ENCODE measurements at regions not wholly inside any gene's neighbourhood (a gene's known extent, or its start where the extent isn't known, plus 50 kb on each side); places are given as distances from the start of the nearest gene placed in this dataset.

DNA sequence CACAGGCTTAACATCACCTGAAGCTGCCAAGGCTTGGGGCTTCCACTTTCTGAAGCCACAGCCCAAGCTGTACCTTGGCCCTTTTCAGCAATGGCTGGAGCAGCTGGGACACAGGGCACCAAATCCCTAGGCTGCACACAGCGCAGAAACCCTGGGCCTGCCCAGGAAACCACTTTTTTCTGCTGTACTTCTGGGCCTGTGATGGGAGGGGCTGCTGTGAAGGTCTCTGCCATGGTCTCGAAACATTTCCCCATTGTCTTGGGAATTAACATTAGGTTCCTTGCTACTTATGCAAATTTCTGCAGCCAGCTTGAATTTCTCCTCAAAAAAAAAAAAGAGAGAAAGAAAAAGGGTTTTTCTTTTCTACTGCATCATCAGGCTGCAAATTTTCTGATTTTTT is 219.1 kb downstream of the RPL10L start:
- no peaks in the 10 kb centered on the region for H3K9me3 ChIP-seq (replicated peaks; ENCODE audit: control insufficient read depth, insufficient read depth, low read length)
- H3K4me2 ChIP-seq (ENCODE audit: insufficient read depth, low read length) = no peak overlapping the region
- no peak overlapping the region for H3K4me3 ChIP-seq (replicated peaks in 1 of 3; ENCODE audit: insufficient read depth in 1 of 3, low read depth in 1 of 3, low read length in 3 of 3)
- TF ChIP-seq, protein P1, sequence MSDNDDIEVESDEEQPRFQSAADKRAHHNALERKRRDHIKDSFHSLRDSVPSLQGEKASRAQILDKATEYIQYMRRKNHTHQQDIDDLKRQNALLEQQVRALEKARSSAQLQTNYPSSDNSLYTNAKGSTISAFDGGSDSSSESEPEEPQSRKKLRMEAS (IDR thresholded peaks at IDR 0.05; ENCODE audit: insufficient read depth, insufficient read length) = no peak
- TF ChIP-seq, protein P2, sequence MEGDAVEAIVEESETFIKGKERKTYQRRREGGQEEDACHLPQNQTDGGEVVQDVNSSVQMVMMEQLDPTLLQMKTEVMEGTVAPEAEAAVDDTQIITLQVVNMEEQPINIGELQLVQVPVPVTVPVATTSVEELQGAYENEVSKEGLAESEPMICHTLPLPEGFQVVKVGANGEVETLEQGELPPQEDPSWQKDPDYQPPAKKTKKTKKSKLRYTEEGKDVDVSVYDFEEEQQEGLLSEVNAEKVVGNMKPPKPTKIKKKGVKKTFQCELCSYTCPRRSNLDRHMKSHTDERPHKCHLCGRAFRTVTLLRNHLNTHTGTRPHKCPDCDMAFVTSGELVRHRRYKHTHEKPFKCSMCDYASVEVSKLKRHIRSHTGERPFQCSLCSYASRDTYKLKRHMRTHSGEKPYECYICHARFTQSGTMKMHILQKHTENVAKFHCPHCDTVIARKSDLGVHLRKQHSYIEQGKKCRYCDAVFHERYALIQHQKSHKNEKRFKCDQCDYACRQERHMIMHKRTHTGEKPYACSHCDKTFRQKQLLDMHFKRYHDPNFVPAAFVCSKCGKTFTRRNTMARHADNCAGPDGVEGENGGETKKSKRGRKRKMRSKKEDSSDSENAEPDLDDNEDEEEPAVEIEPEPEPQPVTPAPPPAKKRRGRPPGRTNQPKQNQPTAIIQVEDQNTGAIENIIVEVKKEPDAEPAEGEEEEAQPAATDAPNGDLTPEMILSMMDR (IDR thresholded peaks at IDR 0.05; ENCODE audit: extremely low read depth in 1 of 2, insufficient read depth in 1 of 2, low read depth in 1 of 2, low read length in 2 of 2) = no peak
- TF ChIP-seq JUN (IDR thresholded peaks at IDR 0.05; ENCODE audit: borderline replicate concordance, insufficient read depth, insufficient read length, low read depth) (no peak), POLR2A (IDR thresholded peaks at IDR 0.05; ENCODE audit: low read depth, low read length) (no peak), GATA2 (IDR thresholded peaks at IDR 0.05; ENCODE audit: insufficient read depth, insufficient read length, low read depth, low read length) (no peak), POLR2AphosphoS5 (IDR thresholded peaks at IDR 0.05; ENCODE audit: insufficient read depth, low read depth, low read length) (no peak), EZH2 (IDR thresholded peaks at IDR 0.05; ENCODE audit: borderline replicate concordance, low read depth, low read length, severe bottlenecking) (no peak), FOS (IDR thresholded peaks at IDR 0.05; ENCODE audit: borderline replicate concordance, insufficient read depth, low read length) (no peak), MYC (IDR thresholded peaks at IDR 0.05; ENCODE audit: low read depth, low read length) (no peak)
- no peaks in the 10 kb centered on the region for H3K4me1 ChIP-seq (ENCODE audit: control insufficient read depth, extremely low read depth, insufficient read depth, low read length)
- POLR2A ChIA-PET = no interaction called here
- DNase-seq (ENCODE audit: low read depth, low spot score) (no peak), FAIRE-seq (no peak)
- H3K9ac ChIP-seq (replicated peaks; ENCODE audit: extremely low read depth, insufficient read depth, low read length) = no peak overlapping the region
- H2AFZ ChIP-seq (ENCODE audit: low read depth, low read length) = no peak overlapping the region
- H3K27me3 ChIP-seq (ENCODE audit: control insufficient read depth in 2 of 2, insufficient read depth in 2 of 2, low read length in 2 of 2) = no peaks in the 10 kb centered on the region
- dilution Hi-C loops (cut with MboI; ENCODE audit: extremely low pct_ligation_motif_present, low sequenced_read_pairs) (no loop called here), intact Hi-C loops (cut with micrococcal nuclease) (no loop called here)
- no peaks in the 10 kb centered on the region for H3K79me2 ChIP-seq (ENCODE audit: control insufficient read depth, insufficient read depth, low read length)
- no peaks in the 10 kb centered on the region for H4K20me1 ChIP-seq (replicated peaks; ENCODE audit: control insufficient read depth, extremely low read depth, insufficient read depth, low read length)
- H3K9me1 ChIP-seq (replicated peaks; ENCODE audit: control insufficient read depth, extremely low read depth, insufficient read depth, low read length) = no peaks in the 10 kb centered on the region
- BruUV-seq (replicated peaks) = no TSS peak
- H3K36me3 ChIP-seq (ENCODE audit: control insufficient read depth in 2 of 2, extremely low read depth in 1 of 2, insufficient read depth in 2 of 2, low read length in 2 of 2) = no peaks in the 10 kb centered on the region
- H3K27ac ChIP-seq (ENCODE audit: insufficient read depth, low read depth, low read length) = no peak overlapping the region
- CTCF ChIA-PET = interaction anchor here (0.6 kb wide), 1 partner anchor 1477 kb away, joined by 3 read pairs; no protein-coding TSS in a partner anchor
